ENCODE measurements at regions not wholly inside any gene's neighbourhood (a gene's known extent, or its start where the extent isn't known, plus 50 kb on each side); places are given as distances from the start of the nearest gene placed in this dataset.
"Not testable (repeated sequence)": the region's sequence is repeated elsewhere in the genome, so short reads cannot be mapped to it uniquely, and the experiment has no call there.

DNA sequence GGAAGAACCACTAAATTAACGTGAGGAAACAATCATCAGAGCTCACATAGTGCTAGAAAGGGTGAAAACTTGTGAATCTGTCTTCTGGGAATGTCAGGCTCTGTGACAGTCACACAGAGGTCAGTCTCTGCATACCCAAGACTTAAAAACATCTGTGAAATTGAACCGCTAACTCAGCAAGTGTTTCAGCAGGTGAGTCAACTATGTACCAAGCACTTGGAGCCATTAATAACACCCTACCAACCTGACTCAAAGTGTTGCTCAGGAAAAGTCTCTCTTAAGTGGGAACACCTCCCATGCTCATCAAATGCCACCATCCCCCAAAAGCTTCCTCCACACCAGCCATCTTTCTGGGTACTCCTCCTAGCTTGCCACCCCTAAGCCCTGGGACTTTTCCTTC, 92.3 kb upstream of the CARMIL1 start:
- no peak for DNase-seq (ENCODE audit: low read depth)

DNA sequence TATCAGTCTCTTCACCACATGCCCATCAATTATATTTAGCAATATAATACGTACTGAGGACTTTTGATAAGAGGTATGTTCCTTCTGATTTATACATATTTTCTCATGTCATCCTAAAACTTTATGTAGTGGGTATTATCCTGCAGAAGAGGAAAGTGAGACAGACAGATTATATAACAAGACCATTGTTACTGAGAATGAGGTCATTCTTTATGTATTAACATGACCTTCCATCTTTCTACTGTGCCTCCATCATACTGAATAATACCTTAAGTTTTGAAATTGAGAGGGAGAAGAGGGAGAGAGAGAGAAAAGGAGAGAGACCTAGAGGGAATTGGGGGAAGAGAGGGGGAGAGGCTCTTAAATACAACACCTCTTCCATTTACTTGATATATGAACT, 90.9 kb upstream of the CARMIL1 start:
- DNase-seq (ENCODE audit: low read depth), result no peak

DNA sequence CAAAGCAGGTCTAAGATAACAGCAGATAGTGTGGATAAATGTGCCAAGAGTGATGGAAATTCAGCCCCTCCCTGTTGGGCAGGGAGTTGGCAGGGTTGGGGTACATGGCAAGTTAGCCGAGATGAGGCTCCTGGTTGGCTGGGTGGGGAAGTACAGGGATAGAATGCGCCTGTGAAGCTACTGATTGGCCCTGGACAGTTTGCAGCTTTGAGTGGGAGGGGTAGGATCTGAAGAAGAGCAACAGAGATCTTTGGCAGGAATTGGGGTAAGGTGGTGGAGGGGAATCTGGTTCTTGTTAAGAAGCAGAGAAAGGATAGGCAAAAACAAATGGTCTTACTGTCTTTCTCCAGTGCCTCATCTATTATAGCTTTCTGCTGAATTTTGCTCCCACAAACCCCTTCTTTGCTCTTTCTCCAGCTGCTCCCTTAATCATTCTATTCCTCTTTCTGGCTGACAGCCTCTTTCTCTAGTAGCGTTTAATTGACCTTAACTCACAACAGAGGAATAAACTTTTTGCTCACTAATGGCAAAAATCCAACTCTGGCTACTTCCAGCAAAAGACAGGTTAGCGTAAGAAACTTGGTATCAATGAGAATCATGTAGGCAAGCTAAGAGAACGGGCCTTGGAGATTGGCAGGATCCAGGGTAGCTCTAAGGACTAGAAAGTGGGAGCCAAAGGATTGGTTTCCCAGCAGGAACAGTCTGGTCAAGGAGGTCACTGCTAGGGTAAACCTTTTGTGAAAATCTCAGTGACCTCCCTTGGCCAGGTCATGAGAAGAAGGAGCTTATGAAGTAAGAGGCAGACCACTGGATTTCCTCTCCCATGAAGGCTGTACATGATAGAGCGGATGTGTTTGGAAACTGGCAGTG, 86.3 kb upstream of the CARMIL1 start:
- DNase-seq (ENCODE audit: low read depth), result peak; percentile 86

DNA sequence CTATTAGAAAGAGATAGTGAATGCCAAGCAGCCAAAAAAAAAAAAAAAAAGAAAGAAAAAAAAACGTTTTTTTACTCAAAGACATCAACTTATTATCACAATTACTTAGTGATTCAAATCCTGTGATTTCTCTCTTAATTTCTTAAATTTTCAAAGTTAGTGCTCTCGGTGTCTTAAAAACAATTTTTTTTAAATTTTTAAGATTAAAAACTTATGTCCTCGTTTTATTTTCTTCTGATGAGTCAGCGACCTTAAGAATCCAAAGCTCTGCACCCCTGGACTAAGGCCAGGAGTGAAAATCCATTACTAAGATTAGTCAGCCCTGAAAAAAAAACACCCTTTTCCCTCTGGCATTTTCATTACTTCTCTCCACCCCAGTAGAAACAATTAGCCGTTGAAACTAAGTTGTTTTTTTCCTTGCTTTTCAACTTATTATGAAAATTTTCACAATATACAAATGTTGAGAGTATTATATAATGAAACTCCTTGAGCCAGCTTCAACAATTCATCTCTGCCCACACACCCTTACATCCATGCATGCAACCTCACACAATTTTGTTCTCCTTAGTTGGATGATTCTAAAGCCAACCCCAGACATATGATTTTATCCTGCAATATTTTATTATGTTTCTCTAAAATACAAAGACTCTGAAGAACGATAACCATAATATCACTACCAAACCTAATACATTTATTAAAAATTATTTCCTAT, 85.6 kb upstream of the CARMIL1 start:
- peak; percentile 90 for DNase-seq (ENCODE audit: low read depth)

DNA sequence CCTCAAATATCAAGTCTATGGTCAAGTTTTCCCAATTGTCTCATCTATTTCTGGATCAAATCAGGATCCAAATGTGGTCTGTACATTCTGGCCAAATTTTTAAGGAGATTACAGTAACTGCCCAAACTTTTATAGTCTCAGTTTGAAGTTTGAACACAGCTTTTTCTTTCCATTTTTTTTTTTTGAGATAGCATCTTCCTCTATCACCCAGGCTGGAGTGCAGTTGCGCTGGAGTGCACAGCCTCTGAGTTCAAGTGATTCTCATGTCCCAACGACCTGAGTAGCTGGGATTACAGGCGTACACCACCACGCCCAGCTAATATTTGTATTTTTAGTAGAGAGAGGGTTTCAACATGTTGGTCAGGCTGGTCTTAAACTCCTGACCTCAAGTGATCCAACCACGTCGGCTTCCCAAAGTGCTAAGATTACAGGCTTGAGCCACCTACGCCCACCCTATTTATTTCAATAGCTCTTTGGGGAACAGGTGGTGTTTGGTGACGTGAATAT, 84.9 kb upstream of the CARMIL1 start:
- no peak for DNase-seq (ENCODE audit: low read depth)

DNA sequence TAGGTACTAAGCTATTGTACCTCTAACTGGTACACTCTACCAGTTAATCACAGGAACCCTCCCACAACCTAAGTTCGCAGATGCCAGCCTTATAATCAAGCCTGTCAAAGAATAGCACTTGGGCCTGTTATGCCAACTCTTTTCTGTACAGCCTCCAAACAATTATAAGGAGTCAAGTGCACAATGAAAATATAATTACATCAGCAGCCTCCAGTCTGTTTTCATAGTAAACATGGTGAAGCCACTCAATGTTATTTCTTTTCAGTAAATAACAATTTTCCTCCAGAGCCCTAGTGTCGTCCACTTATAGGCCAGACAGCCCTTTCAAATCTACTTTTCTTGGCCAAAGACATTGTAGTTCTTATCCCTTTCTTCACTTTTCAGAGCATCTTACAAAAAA, 82.7 kb upstream of the CARMIL1 start:
- DNase-seq (ENCODE audit: low read depth), result no peak

DNA sequence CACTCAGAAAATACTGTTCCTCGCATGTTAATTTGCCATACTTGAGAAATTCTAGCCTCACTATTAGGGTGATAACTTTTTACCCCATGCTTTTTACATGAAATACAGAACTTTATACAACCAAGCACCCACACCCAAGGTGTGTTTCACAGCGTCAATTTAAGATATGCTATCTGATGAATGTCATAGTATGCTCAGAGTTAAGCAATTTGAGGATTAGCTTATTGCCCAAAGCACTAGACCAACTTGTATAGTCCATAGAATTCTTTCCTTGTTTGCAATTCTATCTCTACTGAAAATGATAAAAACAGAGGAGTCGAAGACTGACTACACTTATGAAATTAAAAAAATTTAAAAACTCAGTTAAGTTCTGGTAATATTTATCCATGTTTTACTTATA, 82.1 kb upstream of the CARMIL1 start:
- DNase-seq (ENCODE audit: low read depth), result no peak

DNA sequence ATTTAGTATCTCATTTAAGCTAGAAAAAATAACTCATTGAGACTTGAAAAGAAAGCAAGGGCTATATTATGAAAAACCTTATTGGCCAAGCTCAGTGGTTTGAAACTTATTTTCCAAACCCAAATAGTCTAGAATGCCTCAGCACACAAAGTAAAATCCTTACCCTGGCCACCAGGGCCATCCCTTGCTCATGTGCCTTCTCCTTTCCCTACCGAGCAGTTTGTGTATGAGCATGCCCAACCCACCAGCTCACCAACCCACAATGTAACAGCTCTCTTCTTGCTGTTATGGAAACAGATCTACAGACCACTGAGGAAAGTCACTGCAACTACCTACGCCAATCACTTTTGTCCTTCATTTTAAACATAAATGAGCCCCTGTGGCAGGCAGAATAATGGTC, 79.6 kb upstream of the CARMIL1 start:
- DNase-seq (ENCODE audit: low read depth), result no peak

DNA sequence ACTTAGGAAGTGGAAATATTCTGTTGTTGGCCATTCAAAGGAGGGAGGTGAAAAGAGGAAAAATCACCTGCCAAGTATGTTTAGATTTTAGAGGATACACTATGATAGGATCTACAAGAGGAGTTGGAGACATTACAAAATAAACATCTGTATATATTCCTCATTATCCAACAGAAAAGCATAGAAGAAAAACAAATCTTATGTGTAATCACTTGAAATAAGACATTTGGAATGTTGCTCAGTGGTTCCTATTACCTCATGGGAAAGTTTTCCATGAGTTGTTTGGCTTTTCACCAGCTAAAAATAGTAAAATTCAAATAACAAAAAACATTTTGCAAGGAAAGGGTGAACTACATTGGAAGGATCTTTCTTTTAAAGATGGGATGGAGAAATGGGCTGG, 76.7 kb upstream of the CARMIL1 start:
- no peak for DNase-seq (ENCODE audit: low read depth)

DNA sequence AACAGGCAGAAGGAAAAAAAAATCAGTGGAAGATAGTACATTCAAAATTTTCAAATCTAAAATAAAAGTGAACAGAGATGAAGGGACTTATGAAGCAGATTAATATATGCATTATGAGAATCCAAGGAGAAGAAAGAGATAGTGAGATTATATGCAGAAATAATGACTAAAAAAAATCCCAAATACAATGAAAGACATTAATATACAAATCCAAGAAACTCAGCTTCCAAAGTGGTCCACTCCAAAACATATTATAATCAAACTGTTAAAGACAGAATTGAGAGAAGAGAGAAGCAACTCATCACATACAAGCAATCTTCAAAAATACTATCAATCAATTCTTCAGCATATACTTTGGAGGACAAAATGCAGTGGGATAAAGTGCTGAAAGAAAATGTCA, 73.5 kb upstream of the CARMIL1 start:
- no peak for DNase-seq (ENCODE audit: low read depth)

DNA sequence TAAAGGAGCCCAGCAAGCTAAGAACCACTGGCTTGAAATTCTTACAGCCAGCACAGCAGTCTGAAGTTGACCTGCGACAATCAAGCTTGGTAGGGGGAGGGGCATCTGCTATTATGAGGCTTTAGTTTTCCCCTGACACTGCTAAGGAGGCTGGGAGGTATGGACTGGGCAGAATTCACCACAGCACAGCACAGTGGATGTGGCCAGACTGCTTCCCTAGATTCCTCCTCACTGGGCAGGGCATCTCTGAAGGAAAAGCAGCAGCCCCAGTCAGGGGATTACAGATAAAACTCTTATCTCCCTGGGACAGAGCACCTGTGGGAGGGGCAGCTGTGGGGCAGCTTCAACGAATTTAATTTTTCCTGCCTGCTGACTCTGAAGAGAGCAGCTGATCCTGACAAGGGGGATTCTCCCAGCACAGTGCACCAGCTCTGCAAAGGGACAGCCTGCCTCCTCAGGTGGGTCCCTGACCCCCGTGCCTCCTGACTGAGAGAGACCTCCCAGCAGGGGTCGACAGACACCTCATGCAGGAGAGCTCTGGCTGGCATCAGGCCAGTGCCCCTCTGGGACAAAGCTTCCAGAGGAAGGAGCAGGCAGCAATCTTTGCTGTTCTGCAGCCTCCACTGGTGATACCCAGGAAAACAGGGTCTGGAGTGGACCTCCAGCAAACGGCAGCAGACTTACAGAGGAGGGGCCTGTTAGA, 71.6 kb upstream of the CARMIL1 start:
- not testable (repeated sequence) for DNase-seq (ENCODE audit: low read depth)

DNA sequence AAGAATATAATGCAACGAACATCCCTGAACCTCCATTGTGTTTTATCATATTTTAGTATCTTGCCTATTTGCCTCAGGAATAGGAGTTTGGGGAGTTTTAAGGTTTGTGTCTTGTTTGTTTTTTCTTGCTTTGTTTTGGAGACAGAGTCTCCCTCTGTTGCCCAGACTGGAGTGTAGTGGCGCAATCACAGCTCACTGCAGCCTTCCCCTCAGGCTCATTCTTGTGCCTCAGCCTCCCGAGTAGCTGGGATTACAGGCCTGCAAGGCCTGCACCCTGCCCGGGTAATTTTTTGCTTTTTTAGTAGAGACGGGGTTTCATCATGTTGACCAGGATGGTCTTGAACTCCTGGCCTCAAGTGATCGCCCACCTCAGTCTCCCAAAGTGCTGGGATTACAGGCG, 63.3 kb upstream of the CARMIL1 start:
- DNase-seq (ENCODE audit: low read depth), result no peak

DNA sequence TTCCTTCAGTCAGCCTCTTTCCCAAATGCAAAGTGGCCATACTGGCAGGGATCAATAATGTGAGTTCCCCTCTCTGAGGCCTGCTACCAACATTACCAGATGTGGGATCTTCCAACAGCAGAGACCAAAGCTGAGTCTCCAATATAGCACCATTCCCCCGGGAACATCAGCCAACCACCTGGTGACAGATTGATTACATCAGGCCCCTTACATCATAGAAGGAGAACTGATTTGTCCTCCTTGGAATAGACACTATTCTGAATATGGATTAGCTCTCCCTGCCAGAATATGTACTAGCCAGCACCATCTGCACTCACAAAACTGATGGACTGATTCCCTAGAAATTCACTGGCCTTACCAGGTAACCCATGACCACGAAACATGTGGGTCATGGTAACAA, 61.9 kb upstream of the CARMIL1 start:
- no peak for DNase-seq (ENCODE audit: low read depth)

DNA sequence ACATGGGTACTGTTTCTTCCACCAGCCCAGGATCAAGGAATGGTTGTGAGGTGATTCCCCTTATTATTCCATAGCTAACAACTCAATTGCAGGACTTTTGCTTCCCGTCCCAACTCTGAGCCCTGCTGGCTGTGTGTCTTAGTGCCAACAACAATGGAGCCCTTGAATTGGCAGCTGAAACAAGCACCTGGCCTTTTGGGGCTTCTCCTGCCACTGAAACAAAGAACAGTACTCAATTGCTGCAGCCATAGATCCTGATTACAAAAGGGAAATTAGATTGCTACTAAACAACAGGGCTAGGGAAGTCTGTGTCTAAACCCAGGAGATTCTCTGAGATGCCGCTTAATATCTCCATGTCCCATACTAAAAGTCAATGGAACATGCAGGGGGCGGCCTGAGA, 61.3 kb upstream of the CARMIL1 start:
- no peak for DNase-seq (ENCODE audit: low read depth)

DNA sequence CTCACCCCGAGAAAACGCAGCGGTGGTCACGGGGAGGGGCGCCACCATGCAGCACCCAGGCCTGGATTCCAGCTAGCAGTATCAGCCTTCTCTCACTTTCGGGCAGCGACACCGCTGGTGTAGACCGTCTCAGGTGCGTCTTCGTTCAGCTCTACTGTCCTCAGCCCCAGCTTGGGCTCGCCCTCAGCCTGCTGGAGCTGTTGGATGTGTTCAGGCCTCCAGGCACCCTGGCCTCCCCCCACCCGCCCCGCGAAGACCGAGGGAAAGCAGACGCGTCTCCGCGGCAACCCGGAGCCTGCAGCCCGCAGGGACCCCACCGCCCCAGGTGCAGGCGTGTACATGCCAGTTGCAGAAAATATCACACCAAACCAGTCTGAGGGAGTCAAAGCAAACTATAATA, 60.8 kb upstream of the CARMIL1 start:
- DNase-seq (ENCODE audit: low read depth), result no peak

DNA sequence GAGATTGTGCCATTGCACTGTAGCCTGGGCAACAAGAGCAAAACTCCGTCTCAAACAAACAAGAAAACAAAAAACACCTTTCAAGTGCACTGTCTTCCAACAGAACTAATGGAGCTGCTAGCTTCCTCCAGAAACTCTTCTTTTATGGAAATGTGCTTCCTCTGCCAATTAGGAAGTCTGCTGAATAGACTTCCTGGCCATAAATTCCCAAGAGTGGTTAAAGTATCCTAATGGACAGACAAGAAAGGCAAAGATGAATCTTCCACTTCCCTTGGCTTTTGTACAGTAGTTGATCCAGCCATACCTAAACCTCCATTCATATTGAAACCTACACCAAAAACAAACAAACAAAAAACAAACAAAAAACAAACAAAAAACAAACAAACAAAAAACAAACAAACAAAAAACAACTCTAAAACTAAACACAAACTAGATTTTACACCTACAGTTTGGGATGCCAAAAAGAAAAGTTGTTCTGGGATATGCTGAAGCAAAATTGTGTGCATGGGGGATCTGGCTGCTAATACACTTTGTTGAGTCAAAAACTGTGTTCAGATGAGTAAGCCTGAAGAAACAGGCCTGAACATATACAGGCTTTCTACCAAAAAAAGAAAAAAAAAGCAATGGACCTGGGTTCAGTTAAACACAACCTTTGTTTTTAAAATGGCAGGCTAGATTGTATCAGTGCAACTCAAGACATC, 59.8 kb upstream of the CARMIL1 start:
- no peak for DNase-seq (ENCODE audit: low read depth)

DNA sequence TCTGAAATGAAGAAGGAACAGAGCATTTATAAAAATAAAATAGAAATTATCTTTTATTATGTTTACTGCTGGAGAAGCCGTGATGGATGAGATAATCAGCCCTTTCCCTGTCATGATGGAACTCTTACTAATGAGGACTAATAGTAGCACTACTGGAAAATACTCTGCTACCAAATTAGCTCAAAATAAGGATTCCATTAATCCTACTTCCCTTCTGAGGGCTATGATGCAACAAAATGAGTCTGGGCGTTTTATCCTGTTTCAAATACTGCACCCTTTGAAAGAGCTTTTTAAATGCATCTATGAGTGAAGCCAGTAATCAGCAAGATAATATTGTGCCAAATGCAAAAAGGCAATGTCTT, 59.3 kb upstream of the CARMIL1 start:
- no peak for DNase-seq (ENCODE audit: low read depth)

DNA sequence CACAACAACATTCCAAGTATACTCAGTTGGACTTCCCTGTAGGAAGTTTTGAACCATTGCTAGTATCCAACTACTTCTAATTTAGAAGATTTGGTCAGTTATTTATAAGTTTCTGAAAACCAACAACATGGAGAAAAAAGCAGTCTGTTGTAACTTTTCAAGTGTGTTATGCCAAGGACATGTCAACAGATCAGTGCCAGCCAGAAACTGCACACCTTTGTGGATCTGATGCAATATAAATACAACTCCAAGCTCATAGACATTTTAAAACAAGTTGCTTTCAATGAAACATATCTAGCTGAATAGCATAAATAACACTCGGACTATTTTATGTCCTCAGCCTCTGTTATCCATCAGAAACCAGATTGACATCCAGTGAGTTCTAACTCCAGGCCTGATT, 58.3 kb upstream of the CARMIL1 start:
- DNase-seq (ENCODE audit: low read depth), result no peak

DNA sequence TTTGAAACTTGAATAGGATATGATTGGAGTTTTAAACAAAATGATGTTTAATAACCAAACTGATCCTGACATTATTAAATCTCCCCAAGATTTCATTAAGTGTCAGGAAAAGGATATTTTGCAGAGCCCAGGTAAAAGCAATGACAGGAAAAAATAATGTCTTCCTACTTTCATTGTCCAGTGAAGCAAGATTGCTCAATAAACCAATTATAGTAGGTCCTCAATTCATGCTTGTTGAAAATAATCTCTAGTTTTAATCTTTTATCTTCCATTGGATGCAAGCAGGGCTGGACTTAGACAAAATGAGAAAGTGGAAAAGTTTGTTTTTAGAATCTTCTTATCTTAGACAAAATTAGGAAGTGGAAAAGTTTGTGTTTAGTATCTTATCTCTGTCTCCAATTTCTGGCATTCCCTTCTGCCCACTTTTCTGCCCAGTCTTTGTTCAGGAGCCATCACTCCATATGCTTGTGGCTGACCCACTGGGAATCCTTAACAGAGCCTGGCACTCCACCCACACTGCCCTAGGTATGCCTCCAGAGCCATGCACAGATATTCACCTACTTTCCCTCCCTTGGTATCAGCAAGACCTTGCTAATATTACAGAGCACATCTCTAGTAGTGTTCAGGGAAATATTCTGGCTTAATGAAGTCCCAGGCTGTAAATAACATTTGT, 57.0 kb upstream of the CARMIL1 start:
- no peak for DNase-seq (ENCODE audit: low read depth)

DNA sequence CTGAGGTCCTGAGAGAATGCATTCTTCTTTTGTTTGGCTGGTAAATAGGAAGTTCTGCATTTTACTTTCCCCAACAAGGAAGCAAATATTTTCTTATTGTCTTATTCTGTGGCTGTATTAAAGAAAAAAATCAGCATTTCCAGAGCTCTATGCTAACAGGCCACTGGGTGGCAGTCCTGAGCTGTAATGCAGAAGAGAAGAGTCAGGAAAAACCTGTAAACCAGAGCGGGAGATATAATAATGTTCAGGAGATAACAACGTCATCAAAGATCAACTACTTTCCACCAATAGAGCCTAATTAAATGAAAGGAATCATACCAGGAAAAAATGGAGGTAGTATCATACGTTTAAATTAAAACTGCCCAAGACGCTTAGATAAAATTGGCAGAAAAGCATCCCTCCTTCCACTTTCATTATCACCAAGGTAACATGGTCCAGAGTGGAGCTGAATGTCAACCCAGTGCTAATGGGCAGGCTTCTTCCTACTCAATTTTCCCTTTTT, 55.6 kb upstream of the CARMIL1 start:
- peak; percentile 63 for DNase-seq (ENCODE audit: low read depth)

DNA sequence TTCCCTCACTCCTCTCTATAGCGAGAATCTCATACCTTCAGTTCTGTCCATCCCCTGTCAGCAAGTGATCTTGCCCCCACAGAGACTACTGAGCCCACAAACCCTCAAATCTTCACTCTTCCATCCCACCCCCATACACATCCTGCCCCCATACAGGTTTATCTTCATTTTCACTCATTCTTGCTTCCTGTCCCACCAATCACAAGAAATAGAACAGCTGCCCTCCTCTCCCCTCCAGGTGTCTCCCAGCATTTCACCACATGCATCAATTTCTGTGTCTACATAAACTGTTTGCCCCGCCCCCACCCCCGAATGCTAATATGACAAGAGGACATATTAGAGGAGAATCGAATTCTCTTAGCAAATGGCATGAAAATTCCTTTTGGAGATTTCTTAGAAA, 54.9 kb upstream of the CARMIL1 start:
- DNase-seq (ENCODE audit: low read depth), result no peak

DNA sequence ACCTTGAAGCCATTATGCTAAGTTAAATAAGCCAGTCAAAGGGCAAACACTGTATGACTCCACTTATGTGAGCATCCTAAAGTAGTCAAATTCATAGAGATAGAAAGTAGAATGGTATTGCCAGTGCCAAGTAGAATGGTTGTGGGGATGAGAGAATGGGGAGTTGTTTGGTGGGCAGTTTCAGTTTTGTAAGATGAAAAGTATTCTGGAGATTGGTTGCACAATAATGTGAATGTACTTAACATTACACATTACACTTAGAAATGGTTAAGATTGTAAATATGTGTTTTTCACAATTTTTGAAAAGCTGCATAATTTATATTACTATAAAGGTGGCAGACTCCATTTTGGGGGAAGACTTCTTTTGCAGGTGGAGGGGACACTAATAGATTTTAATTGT, 51.3 kb upstream of the CARMIL1 start:
- DNase-seq (ENCODE audit: low read depth), result no peak
